Liver (tissue), 7 donors: ENCODE measurements at regions not wholly inside any gene's neighbourhood (a gene's known extent, or its start where the extent isn't known, plus 50 kb on each side); places are given as distances from the start of the nearest gene placed in this dataset.

Experiments
- DNase-seq: peaks from one replicate; pipeline ENCODE4 v3.0.0-alpha.2; 2017; ENCODE audit warnings: low spot score
- H3K27ac ChIP-seq, 2 donors: one replicate each; pipeline ENCODE4 v1.7.0; 2013; ENCODE audit warnings: inconsistent platforms in 2 of 2, low read length in 2 of 2, control low read depth in 1 of 2, low read depth in 1 of 2, mild to moderate bottlenecking in 1 of 2
- H3K27me3 ChIP-seq, 4 donors: one replicate each; pipeline versions ENCODE4 v1.6.1 to v1.7.0; 2013; ENCODE audit warnings: low read length in 3 of 4, inconsistent platforms in 1 of 4, mild to moderate bottlenecking in 1 of 4, moderate library complexity in 1 of 4; ENCODE audit not compliant: control insufficient read depth in 4 of 4, insufficient read depth in 4 of 4
- H3K36me3 ChIP-seq, 4 donors: one replicate each; pipeline versions ENCODE4 v1.6.1 to v1.7.0; 2013; ENCODE audit warnings: low read length in 3 of 4, mild to moderate bottlenecking in 3 of 4, low read depth in 1 of 4, moderate library complexity in 1 of 4; ENCODE audit not compliant: control insufficient read depth in 4 of 4, insufficient read depth in 3 of 4
- H3K4me1 ChIP-seq, 4 donors: one replicate each; pipeline versions ENCODE4 v1.6.1 to v1.7.0; 2013; ENCODE audit warnings: low read length in 3 of 4, mild to moderate bottlenecking in 3 of 4, moderate library complexity in 1 of 4; ENCODE audit not compliant: control insufficient read depth in 4 of 4, insufficient read depth in 4 of 4
- H3K4me3 ChIP-seq, 3 donors: one replicate each; pipeline versions ENCODE4 v1.6.1 to v1.7.0; 2013; ENCODE audit warnings: low read length in 3 of 3, control low read depth in 1 of 3, low read depth in 1 of 3, mild to moderate bottlenecking in 1 of 3
- H3K9ac ChIP-seq, 2 donors: one replicate each; pipeline ENCODE4 v1.7.0; 2013; ENCODE audit warnings: low read length in 2 of 2, mild to moderate bottlenecking in 2 of 2, moderate library complexity in 2 of 2, control low read depth in 1 of 2, low read depth in 1 of 2
- H3K9me3 ChIP-seq, 4 donors: one replicate each; pipeline versions ENCODE4 v1.6.1 to v1.7.0; 2013; ENCODE audit warnings: low read length in 3 of 4; ENCODE audit not compliant: control insufficient read depth in 4 of 4
- EGR1 ChIP-seq, 2 donors: IDR thresholded peaks; 2 replicates each; pipeline ENCODE4 v1.6.1; 2016 to 2018; ENCODE audit warnings: antibody characterized with exemption in 2 of 2, low read depth in 2 of 2
- FOXA1 ChIP-seq: IDR thresholded peaks from 2 replicates; pipeline ENCODE4 v1.6.1; 2016; ENCODE audit warnings: antibody characterized with exemption
- FOXA2 ChIP-seq: IDR thresholded peaks from 2 replicates; pipeline ENCODE4 v1.6.1; 2016; ENCODE audit warnings: antibody characterized with exemption
- GABPA ChIP-seq, 2 donors: IDR thresholded peaks in 1 of 2; conservative IDR thresholded peaks in 1 of 2; 2 replicates each; pipeline ENCODE4 v1.6.1; 2016; ENCODE audit warnings: antibody characterized with exemption in 2 of 2, mild to moderate bottlenecking in 1 of 2, moderate library complexity in 1 of 2
- HNF4A ChIP-seq, 2 donors: conservative IDR thresholded peaks; 2 replicates each; pipeline ENCODE4 v1.6.1; 2016; ENCODE audit warnings: antibody characterized with exemption in 2 of 2, mild to moderate bottlenecking in 2 of 2
- HNF4G ChIP-seq: IDR thresholded peaks from 2 replicates; pipeline ENCODE4 v1.6.1; 2016; ENCODE audit warnings: antibody characterized with exemption
- JUND ChIP-seq, 2 donors: IDR thresholded peaks; 2 replicates each; pipeline ENCODE4 v1.6.1; 2016; ENCODE audit warnings: antibody characterized with exemption in 2 of 2
- NR2F2 ChIP-seq: IDR thresholded peaks from 2 replicates; pipeline ENCODE4 v1.6.1; 2016; ENCODE audit warnings: antibody characterized with exemption
- RXRA ChIP-seq, 2 donors: IDR thresholded peaks; 2 replicates each; pipeline ENCODE4 v1.6.1; 2017 to 2018; ENCODE audit warnings: antibody characterized with exemption in 2 of 2, mild to moderate bottlenecking in 1 of 2
- SP1 ChIP-seq: IDR thresholded peaks from 2 replicates; pipeline ENCODE4 v1.6.1; 2018; ENCODE audit warnings: antibody characterized with exemption, mild to moderate bottlenecking
- TAF1 ChIP-seq: conservative IDR thresholded peaks from 2 replicates; pipeline ENCODE4 v1.6.1; 2016; ENCODE audit warnings: antibody characterized with exemption, mild to moderate bottlenecking
- YY1 ChIP-seq: IDR thresholded peaks from 2 replicates; pipeline ENCODE4 v1.6.1; 2016; ENCODE audit warnings: antibody characterized with exemption, mild to moderate bottlenecking
- WGBS: extraction: QIAGEN DNeasy Blood & Tissue Kit; methylation state at CpG from one replicate; pipeline ENCODE4 v1.1.7; 2013; 5-methylcytosine and 5-hydroxymethylcytosine counted together
- TF ChIP-seq, protein P1 (sequence below): IDR thresholded peaks from 2 replicates; pipeline ENCODE4 v1.6.1; 2016; ENCODE audit warnings: antibody characterized with exemption
- TF ChIP-seq, protein P2 (sequence below): IDR thresholded peaks from 2 replicates; pipeline ENCODE4 v1.6.1; 2016; ENCODE audit warnings: antibody characterized with exemption, mild to moderate bottlenecking
- donor health status: healthy.
- donor health status: healthy.
- donor health status: healthy.
- donor health status: healthy.

DNA sequence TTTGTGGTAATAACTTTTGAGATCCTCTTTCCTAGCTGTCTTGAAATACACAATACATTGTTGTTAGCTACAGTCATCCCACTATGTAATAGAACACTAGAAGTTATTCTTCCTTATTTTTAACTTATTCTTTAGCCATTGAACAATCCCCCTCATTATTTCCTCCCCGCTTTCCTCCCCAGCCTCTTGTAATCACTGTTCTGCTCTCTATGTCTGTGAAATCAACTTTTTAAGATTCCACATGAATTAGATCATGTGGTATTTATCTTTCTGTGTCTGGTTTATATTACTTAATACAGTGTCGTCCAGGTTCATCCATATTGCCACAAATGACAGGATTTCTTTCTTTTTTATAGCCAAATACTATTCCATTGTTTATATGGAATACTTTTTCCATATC lies 72.9 kb downstream of the SLC10A2 start:
- Histone ChIP-seq H3K36me3 (no peaks in the 10 kb centered on the region), H3K4me1 (no peaks in the 10 kb centered on the region), H3K27me3 (no peaks in the 10 kb centered on the region), H3K9me3 (no peaks in the 10 kb centered on the region), H3K9ac (no peak overlapping the region), H3K27ac (no peak overlapping the region), H3K4me3 (no peak overlapping the region)
- TF ChIP-seq TAF1 (no peak), JUND (IDR thresholded peaks at IDR 0.05) (no peak), YY1 (no peak), SP1 (no peak), RXRA (IDR thresholded peaks at IDR 0.05) (no peak), HNF4G (no peak), NR2F2 (no peak), FOXA1 (no peak), GABPA (IDR thresholded peaks at IDR 0.05 in 1 of 2, conservative IDR thresholded peaks at IDR 0.05 in 1 of 2) (no peak), FOXA2 (no peak)
- TF ChIP-seq, protein P1, sequence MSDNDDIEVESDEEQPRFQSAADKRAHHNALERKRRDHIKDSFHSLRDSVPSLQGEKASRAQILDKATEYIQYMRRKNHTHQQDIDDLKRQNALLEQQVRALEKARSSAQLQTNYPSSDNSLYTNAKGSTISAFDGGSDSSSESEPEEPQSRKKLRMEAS = no peak
- TF ChIP-seq, protein P2, sequence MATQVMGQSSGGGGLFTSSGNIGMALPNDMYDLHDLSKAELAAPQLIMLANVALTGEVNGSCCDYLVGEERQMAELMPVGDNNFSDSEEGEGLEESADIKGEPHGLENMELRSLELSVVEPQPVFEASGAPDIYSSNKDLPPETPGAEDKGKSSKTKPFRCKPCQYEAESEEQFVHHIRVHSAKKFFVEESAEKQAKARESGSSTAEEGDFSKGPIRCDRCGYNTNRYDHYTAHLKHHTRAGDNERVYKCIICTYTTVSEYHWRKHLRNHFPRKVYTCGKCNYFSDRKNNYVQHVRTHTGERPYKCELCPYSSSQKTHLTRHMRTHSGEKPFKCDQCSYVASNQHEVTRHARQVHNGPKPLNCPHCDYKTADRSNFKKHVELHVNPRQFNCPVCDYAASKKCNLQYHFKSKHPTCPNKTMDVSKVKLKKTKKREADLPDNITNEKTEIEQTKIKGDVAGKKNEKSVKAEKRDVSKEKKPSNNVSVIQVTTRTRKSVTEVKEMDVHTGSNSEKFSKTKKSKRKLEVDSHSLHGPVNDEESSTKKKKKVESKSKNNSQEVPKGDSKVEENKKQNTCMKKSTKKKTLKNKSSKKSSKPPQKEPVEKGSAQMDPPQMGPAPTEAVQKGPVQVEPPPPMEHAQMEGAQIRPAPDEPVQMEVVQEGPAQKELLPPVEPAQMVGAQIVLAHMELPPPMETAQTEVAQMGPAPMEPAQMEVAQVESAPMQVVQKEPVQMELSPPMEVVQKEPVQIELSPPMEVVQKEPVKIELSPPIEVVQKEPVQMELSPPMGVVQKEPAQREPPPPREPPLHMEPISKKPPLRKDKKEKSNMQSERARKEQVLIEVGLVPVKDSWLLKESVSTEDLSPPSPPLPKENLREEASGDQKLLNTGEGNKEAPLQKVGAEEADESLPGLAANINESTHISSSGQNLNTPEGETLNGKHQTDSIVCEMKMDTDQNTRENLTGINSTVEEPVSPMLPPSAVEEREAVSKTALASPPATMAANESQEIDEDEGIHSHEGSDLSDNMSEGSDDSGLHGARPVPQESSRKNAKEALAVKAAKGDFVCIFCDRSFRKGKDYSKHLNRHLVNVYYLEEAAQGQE = no peak
- DNase-seq = no peak
- 61% methylated on average over 2 of the region's 2 CpGs for WGBS

DNA sequence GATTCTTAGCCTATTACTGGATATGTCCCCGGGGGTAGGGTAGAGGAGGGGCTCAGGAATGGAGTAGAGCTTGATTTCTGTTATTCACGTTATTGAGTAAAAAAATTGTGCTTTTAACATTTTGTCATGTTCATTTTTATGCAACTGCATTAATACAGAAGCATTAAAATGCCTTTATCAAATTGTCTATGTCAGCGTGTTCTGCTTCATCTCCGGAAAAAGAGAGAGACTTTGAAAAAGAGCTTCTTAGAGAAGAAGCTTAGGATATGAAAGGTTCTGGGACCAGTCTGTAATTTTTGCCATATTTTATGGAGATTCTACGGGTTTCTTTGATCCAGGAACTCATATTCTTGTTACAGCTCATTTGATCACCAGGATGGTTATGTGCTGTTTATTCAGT lies 82.0 kb downstream of the SLC10A2 start:
- TF ChIP-seq TAF1 = no peak
- no peak for TF ChIP-seq HNF4A (conservative IDR thresholded peaks at IDR 0.05)
- no peak for TF ChIP-seq HNF4G
- TF ChIP-seq, protein P2 = no peak
- TF ChIP-seq EGR1 (IDR thresholded peaks at IDR 0.05; ENCODE audit: low read depth in 2 of 2) = no peak
- peaks cover 0 to 4% (median 1%) of the 10 kb centered on the region in 4 donors for H3K9me3 ChIP-seq
- H3K9ac ChIP-seq = no peak overlapping the region
- no peak overlapping the region for H3K4me3 ChIP-seq
- no peak for DNase-seq
- H3K27me3 ChIP-seq = no peaks in the 10 kb centered on the region
- H3K36me3 ChIP-seq = no peaks in the 10 kb centered on the region
- 76% methylated on average over 5 of the region's 5 CpGs for WGBS
- H3K4me1 ChIP-seq = no peaks in the 10 kb centered on the region
- H3K27ac ChIP-seq = no peak overlapping the region
